ENCODE measurements at regions not wholly inside any gene's neighbourhood (a gene's known extent, or its start where the extent isn't known, plus 50 kb on each side); places are given as distances from the start of the nearest gene placed in this dataset.

DNA sequence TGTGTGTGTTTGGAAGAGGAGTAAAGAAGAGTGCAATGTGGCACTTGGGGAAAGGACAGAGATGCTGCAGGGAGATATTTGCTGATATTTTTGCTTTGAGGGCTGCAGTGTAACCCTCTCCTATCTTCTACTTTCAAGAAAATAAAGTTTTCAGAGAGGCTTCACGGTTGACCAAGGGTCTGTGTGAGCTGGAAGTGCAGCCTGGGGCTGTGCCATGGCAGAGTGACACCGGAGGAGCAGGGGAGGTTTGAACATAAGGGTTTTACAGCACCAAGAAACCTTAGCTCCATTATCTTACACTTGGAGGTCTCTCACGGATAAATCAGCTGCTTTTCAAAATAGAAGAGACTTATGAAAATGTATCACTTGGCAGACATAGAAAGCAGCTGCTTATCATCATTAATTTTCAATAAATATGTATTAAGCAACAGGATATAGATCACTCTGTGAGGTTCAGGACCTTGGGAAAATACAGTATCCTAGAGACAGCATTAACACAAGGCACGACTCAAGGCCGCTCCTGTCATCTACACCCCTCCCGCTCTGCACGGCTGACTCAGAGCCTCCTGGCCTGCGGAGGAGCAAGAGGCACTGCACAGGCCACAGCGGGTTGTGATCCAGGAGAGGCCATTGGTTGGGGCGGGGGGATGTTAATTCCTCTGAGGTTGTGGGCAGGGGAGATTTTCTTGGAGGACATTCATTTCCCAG, 127.8 kb downstream of the COPS8 start:
- Histone ChIP-seq H3K27me3 (ENCODE audit: control insufficient read depth, low read length) (no peaks in the 10 kb centered on the region), H3K9me2 (replicated peaks; ENCODE audit: control insufficient read depth, low read length) (no peaks in the 10 kb centered on the region), H3K36me3 (ENCODE audit: control insufficient read depth, low read length) (no peaks in the 10 kb centered on the region), H3K4me3 (ENCODE audit: low read length) (no peak overlapping the region), H3F3A (ENCODE audit: control insufficient read depth, insufficient read depth) (peaks cover 6% of the 10 kb centered on the region; the same call in 1 of the 2 replicates), H3K4me2 (ENCODE audit: low read length) (no peak overlapping the region), H4K20me1 (ENCODE audit: control insufficient read depth, insufficient read depth, low read depth, low read length) (no peaks in the 10 kb centered on the region), H3K4me1 (ENCODE audit: control insufficient read depth, low read length) (no peaks in the 10 kb centered on the region), H3K27ac (ENCODE audit: low read depth, low read length) (no peak overlapping the region), H3K79me2 (ENCODE audit: control insufficient read depth, low read length) (no peaks in the 10 kb centered on the region), H3K9me3 (ENCODE audit: control insufficient read depth, insufficient read depth, low read length) (peaks cover 18% of the 10 kb centered on the region; the same call in 1 of the 2 replicates)
- TF ChIP-seq, protein P1, sequence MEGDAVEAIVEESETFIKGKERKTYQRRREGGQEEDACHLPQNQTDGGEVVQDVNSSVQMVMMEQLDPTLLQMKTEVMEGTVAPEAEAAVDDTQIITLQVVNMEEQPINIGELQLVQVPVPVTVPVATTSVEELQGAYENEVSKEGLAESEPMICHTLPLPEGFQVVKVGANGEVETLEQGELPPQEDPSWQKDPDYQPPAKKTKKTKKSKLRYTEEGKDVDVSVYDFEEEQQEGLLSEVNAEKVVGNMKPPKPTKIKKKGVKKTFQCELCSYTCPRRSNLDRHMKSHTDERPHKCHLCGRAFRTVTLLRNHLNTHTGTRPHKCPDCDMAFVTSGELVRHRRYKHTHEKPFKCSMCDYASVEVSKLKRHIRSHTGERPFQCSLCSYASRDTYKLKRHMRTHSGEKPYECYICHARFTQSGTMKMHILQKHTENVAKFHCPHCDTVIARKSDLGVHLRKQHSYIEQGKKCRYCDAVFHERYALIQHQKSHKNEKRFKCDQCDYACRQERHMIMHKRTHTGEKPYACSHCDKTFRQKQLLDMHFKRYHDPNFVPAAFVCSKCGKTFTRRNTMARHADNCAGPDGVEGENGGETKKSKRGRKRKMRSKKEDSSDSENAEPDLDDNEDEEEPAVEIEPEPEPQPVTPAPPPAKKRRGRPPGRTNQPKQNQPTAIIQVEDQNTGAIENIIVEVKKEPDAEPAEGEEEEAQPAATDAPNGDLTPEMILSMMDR (IDR thresholded peaks at IDR 0.05; ENCODE audit: low read depth, low read length, poor library complexity, severe bottlenecking): no peak
- no peak for TF ChIP-seq EZH2phosphoT487 (IDR thresholded peaks at IDR 0.05; ENCODE audit: borderline replicate concordance, low read length)

DNA sequence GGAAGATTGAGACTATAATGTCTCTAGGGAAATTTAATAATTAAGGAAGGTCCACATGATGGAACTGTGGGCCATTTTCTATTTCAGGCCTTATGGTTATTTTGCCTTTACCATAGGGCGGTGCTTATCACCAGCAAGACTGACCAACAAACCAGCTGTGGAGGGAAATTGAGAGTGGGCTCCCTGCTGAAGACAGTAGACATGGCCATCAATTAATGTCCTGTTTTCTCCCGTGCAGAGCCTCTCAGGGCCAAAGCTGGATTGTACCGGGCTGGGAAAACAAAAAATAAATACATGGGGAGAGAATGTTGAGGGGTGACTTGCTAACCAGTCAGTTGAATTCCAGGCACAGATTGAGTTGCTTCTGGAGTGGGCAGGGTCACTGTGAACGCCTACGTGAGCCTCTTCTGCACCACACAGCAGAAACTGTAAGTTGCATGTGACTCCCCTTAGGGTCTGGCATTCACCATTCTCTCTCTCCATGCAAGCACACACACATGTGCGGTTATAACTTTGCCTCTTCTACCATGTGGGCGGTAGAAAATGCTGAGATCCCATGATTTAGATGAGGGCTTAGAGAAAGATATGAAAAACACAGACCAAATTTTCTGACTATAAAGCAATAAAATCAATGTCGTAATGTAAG, 128.5 kb downstream of the COPS8 start:
- Histone ChIP-seq H3K9me3 (ENCODE audit: control insufficient read depth, insufficient read depth, low read length) (peaks cover 18% of the 10 kb centered on the region; the same call in 1 of the 2 replicates), H3K4me3 (ENCODE audit: low read length) (no peak overlapping the region), H3K79me2 (ENCODE audit: control insufficient read depth, low read length) (no peaks in the 10 kb centered on the region), H3K4me2 (ENCODE audit: low read length) (no peak overlapping the region), H3F3A (ENCODE audit: control insufficient read depth, insufficient read depth) (peaks cover 6% of the 10 kb centered on the region; the same call in 1 of the 2 replicates), H3K27ac (ENCODE audit: low read depth, low read length) (no peak overlapping the region), H3K36me3 (ENCODE audit: control insufficient read depth, low read length) (no peaks in the 10 kb centered on the region), H4K20me1 (ENCODE audit: control insufficient read depth, insufficient read depth, low read depth, low read length) (no peaks in the 10 kb centered on the region), H3K27me3 (ENCODE audit: control insufficient read depth, low read length) (no peaks in the 10 kb centered on the region), H3K4me1 (ENCODE audit: control insufficient read depth, low read length) (no peaks in the 10 kb centered on the region), H3K9me2 (replicated peaks; ENCODE audit: control insufficient read depth, low read length) (no peaks in the 10 kb centered on the region)
- TF ChIP-seq, protein P1 (IDR thresholded peaks at IDR 0.05; ENCODE audit: low read depth, low read length, poor library complexity, severe bottlenecking): no peak

DNA sequence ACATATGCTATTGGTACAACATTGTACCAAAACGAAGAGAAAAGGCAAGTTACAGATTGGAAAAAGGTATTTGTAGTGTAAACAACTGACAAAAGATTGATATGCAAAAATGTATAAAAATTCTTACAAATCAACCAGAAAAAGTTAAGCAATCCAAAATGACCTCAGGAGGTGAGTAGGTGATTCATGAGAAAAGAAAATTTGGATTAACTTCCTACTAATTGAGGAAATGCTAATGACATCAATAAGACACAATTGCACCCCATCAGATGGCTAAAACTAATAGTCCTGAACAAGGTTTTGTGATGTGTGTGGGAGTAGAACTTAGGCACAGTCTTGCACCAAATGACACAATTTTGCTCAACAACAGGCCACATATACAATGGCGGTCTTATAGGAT, 129.3 kb downstream of the COPS8 start:
- no peak for TF ChIP-seq EZH2phosphoT487 (IDR thresholded peaks at IDR 0.05; ENCODE audit: borderline replicate concordance, low read length)
- TF ChIP-seq, protein P1 (IDR thresholded peaks at IDR 0.05; ENCODE audit: low read depth, low read length, poor library complexity, severe bottlenecking): no peak
- H3F3A ChIP-seq (ENCODE audit: control insufficient read depth, insufficient read depth): peaks cover 6% of the 10 kb centered on the region; the same call in 1 of the 2 replicates
- no peak overlapping the region for H3K27ac ChIP-seq (ENCODE audit: low read depth, low read length)

More for the DNA sequence above, 129.3 kb downstream of the COPS8 start:
- Histone ChIP-seq H3K9me2 (replicated peaks; ENCODE audit: control insufficient read depth, low read length) (no peaks in the 10 kb centered on the region), H3K27me3 (ENCODE audit: control insufficient read depth, low read length) (no peaks in the 10 kb centered on the region), H3K36me3 (ENCODE audit: control insufficient read depth, low read length) (no peaks in the 10 kb centered on the region), H3K4me2 (ENCODE audit: low read length) (no peak overlapping the region), H3K4me1 (ENCODE audit: control insufficient read depth, low read length) (no peaks in the 10 kb centered on the region), H3K4me3 (ENCODE audit: low read length) (no peak overlapping the region), H3K79me2 (ENCODE audit: control insufficient read depth, low read length) (no peaks in the 10 kb centered on the region), H4K20me1 (ENCODE audit: control insufficient read depth, insufficient read depth, low read depth, low read length) (no peaks in the 10 kb centered on the region), H3K9me3 (ENCODE audit: control insufficient read depth, insufficient read depth, low read length) (peaks cover 18% of the 10 kb centered on the region; the same call in 1 of the 2 replicates)
